ENCODE measurements at regions not wholly inside any gene's neighbourhood (a gene's known extent, or its start where the extent isn't known, plus 50 kb on each side); places are given as distances from the start of the nearest gene placed in this dataset.
"Not testable (repeated sequence)": the region's sequence is repeated elsewhere in the genome, so short reads cannot be mapped to it uniquely, and the experiment has no call there.

- DNase-seq = no peak
Observed at GRCh38 chr3:147333098-147333497, 73.2 kb downstream of the ZIC4 start.

GRCh38 chr3:147328711-147329110 is 77.6 kb downstream of the ZIC4 start:
- no peak for DNase-seq

GRCh38 chr3:147324356-147324755 is 82.0 kb downstream of the ZIC4 start:
- DNase-seq = no peak

GRCh38 chr3:147318900-147319299 is 87.4 kb downstream of the ZIC4 start:
- no peak for DNase-seq

GRCh38 chr3:147317080-147317479 is 89.3 kb downstream of the ZIC4 start:
- DNase-seq = not testable (repeated sequence)

- no peak for DNase-seq
Observed at GRCh38 chr3:147313513-147313912, 92.8 kb downstream of the ZIC4 start.

GRCh38 chr3:147312786-147313280 is 93.5 kb downstream of the ZIC4 start:
- DNase-seq = no peak

- DNase-seq = no peak
Observed at GRCh38 chr3:147311716-147312115, 94.6 kb downstream of the ZIC4 start.

GRCh38 chr3:147305533-147306250 is 100.7 kb downstream of the ZIC4 start:
- DNase-seq = no peak

- DNase-seq = no peak
Observed at GRCh38 chr3:147304756-147305155, 101.6 kb downstream of the ZIC4 start.

GRCh38 chr3:147301781-147302180 is 104.6 kb downstream of the ZIC4 start:
- DNase-seq = no peak

GRCh38 chr3:147299656-147300055 is 106.7 kb downstream of the ZIC4 start:
- DNase-seq = no peak

- DNase-seq = no peak
Observed at GRCh38 chr3:147298511-147298982, 107.8 kb downstream of the ZIC4 start.

- DNase-seq = no peak
Observed at GRCh38 chr3:147297761-147298350, 108.5 kb downstream of the ZIC4 start.

- not testable (repeated sequence) for DNase-seq
Observed at GRCh38 chr3:147287370-147287769, 119.0 kb downstream of the ZIC4 start.

- DNase-seq = no peak
Observed at GRCh38 chr3:147269907-147270306, 136.4 kb downstream of the ZIC4 start.

GRCh38 chr3:147267434-147267833 is 138.9 kb downstream of the ZIC4 start:
- no peak for DNase-seq

GRCh38 chr3:147257944-147258343 is 148.4 kb downstream of the ZIC4 start:
- no peak for DNase-seq

GRCh38 chr3:147256739-147257138 is 149.6 kb downstream of the ZIC4 start:
- no peak for DNase-seq

GRCh38 chr3:147246906-147247305 is 159.4 kb downstream of the ZIC4 start:
- DNase-seq = no peak

- not testable (repeated sequence) for DNase-seq
Observed at GRCh38 chr3:147245638-147246037, 160.7 kb downstream of the ZIC4 start.

GRCh38 chr3:147245022-147245421 is 161.3 kb downstream of the ZIC4 start:
- not testable (repeated sequence) for DNase-seq

- no peak for DNase-seq
Observed at GRCh38 chr3:147244397-147244796, 161.9 kb downstream of the ZIC4 start.

- no peak for DNase-seq
Observed at GRCh38 chr3:147240581-147240980, 165.8 kb downstream of the ZIC4 start.
